ENCODE measurements at regions not wholly inside any gene's neighbourhood (a gene's known extent, or its start where the extent isn't known, plus 50 kb on each side); places are given as distances from the start of the nearest gene placed in this dataset.
"Not testable (repeated sequence)": the region's sequence is repeated elsewhere in the genome, so short reads cannot be mapped to it uniquely, and the experiment has no call there.

DNA sequence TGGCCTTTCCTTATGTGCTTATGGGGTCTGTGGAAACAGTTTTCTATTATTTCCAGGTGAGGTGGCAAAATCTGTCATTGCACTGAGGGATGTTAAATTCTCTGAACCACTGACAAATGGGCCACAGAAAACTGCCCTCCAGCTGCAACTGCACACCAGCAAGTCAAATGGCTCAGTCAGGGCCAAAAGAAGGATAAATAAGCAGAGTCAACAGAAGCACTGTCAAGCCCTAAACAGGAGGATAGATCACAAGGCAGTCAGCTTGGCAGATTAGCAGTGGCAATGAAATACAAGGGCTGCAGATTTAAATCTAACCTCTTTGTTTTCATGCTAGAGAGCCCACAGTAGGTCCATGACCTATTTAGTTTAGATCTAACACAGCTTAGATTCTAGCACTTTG is 435.6 kb downstream of the ETS1 start:
- DNase-seq: no peak

DNA sequence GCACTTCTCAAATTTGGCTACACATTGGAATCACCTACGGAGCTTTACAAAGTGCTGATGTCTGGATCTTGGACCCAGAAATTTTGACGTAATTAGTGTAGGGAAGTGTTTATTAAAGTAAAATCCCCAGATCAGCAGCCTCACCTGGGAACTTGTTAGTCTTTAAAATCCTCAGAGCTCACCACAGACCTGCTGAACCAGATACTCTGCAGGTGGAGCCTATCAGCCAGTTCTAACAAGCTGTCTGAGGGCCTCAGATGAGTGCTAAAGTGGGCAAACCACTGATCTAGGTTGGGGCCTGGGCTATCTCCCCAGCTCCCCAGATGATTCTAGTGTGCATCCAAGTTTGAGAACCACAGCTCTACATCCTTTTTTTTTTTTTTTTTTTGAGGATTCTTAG is 436.0 kb downstream of the ETS1 start:
- no peak for DNase-seq

DNA sequence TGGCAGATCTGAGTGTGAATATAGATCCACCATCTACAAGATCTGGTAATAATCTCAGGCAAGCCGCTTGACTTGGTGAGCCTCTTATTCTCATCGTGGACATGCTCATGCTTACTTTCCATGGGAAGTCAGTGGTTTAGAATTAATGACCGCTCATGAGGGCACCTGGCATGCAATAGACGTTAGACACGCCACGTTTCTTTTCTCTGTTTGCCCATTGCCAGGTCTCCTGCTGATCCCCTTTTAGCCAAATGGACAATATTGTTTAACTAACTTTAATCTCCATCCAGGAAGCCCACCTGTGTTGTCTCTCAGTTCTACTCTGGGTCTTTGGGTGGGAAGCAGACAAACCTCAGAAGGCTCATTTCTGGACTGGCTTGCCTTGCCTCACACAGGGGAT is 439.1 kb downstream of the ETS1 start:
- no peak for DNase-seq

DNA sequence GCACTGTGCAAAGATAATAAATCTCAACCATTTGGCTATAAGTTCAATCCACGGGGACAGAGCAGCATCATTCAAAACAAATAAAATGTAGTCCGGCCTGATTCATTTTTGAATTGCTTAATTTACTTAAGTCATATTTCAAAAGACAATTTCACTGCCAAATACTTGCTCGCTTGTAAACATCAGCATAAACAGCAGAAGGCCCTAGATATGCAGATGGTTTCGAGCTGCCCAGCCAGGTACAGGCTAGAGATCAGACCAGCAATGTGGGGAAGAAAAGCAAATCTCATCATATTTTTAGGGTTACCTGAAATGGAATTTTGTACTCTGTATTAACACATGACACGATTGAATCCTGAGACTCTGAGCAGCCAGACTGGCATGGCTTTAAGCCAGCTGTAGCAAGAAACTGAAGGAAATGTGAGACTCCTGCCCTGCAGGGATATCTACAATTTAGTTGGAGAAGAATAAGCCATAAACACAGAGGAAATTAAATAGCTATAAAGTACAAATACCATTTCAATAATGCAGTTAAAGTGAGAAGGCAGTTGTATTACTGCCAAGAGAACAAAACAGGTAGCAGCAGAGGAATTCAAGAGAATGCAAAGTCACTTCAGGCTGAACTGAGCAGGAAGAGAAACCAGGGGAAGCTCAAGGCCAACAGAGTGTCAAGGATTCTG is 440.3 kb downstream of the ETS1 start:
- DNase-seq: no peak

DNA sequence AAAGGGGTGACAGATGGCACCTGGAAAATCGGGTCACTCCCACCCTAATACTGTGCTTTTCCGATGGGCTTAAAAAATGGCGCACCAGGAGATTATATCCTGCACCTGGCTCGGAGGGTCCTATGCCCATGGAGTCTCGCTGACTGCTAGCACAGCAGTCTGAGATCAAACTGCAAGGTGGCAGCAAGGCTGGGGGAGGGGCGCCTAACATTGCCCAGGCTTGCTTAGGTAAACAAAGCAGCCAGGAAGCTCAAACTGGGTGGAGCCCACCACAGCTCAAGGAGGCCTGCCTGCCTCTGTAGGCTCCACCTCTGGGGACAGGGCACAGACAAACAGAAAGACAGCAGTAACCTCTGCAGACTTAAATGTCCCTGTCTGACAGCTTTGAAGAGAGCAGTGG is 447.1 kb downstream of the ETS1 start:
- not testable (repeated sequence) for DNase-seq

DNA sequence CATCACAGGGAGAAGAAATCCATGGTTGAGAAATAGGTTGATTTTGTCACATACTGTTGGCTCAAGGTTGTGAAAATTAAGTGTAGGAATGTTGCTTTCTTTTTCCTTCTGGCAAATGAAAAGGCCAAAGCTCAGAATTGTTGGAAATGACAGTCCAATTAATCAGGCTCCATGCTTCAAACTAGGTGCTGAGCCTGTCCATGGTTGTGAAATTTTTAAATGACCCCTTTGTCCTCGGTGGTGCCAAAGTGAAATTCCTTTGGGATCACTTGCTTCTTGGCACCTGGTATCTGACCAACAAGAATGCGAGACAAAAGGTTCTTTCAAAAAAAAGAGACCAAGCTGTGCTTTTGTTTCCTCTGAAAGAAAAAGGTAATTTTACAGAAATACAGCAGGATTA is 451.9 kb downstream of the ETS1 start:
- peak; percentile 10 for DNase-seq

DNA sequence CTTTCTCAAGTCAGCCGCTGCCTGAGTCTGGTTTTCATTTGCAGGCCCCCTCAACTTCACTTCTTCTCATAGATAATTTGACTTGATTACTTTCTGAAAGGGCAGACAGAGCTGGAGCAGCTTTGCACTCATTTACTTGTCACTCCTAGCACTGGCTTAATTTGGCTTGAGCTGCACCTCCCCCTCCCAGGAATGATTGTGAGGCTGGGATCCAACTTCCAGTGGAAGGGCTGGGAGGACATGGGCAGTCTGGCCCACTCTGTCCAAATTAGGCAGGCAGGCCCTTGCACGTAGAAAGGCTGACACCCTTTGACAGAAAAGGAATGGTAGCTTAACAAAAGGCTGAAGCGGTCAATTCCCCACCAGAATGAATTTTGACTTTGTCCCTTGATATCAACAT is 453.9 kb downstream of the ETS1 start:
- DNase-seq: no peak

DNA sequence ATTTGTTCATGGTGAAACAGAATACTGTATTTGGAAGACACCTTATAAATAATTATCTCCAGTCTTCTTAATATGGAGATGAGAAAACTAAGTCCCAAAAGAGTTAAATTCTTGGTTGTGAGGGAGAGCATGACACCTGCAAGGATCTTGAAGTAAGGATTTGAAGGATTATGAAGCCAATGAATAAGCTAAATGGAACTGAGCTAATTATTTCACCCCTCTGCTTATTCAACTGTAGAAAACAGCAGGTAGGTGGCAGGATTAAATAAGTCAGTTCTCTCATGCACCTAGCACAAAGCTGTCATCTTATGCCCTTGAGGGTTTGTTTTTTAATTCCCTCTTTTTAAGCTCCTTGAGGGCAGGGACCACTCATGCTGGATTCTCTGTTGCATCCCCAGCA is 457.3 kb downstream of the ETS1 start:
- DNase-seq: no peak

DNA sequence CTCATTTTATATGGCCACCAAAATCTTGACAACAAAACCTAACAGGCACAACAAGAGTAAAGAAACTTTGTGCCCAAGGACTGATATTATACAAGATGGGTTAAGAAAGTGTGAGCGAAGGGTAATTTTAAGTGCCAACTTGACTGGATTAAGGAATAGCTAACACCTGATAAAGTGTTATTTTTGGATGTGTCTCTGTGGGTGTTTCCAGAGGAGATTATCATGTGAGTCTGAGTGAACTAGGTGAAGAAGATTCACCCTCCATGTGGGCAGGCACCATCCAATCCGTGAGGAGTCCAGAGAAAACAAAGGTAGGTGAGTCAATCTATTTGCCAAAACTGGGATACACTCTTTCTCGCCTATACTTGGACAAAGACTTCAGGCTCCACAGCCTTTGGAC is 461.6 kb downstream of the ETS1 start:
- DNase-seq: no peak

DNA sequence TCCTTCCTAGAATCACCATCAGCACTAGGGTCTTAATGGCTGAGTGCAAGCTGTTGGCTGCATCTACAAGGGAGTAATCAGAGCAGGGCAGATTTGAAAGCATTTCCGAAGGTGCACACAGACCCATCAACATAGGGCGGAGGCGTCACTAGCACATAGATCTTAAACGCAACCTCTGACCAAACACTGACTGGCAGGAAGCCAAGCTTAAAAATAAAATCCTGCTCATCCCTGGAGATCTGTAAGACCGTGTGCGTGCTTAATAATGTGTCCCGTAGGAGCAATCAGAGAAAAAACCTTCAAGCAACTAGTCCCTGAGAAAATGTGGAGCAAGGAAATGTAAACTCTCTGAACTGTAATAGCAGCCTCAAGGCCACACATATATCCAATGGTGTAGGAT is 470.5 kb downstream of the ETS1 start:
- peak; percentile 44 for DNase-seq

DNA sequence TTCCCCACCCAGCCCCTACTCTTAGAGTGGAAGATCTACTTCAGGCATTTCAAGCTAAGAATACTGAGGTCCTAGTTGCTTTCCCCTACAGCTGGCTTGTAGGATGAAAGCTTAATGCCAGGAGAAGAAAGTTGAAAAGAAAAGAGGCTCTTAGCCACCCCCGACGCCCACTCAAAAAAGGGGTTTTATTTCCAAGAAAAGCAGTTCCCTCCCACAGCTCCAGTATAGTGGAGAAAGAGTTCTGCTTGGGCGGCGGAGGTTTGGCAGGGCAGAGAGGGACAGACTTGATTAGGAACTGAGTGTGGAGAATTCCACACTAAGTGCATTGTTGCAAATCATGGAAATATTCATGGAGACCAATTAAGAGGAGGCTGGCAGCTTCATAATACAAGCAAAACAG is 470.9 kb downstream of the ETS1 start:
- no peak for DNase-seq

DNA sequence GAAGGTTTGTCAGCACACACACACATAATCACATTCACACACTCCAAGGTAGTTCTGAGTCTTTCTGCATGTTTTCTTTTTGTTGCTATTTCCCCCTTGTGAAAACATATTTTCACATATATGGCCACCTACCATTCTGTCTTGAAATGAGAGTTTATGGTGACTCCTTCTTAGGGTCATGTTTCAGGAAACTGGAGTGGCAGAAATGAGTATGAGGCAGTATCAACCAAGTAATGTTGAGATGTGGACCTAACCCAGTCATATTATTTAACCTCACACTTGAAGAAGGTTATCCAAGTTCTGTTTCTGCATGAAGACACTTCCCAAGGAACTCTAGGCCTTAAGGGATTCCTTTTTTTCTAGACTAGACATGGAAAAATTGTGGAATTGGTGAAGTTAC is 481.4 kb downstream of the ETS1 start:
- no peak for DNase-seq

DNA sequence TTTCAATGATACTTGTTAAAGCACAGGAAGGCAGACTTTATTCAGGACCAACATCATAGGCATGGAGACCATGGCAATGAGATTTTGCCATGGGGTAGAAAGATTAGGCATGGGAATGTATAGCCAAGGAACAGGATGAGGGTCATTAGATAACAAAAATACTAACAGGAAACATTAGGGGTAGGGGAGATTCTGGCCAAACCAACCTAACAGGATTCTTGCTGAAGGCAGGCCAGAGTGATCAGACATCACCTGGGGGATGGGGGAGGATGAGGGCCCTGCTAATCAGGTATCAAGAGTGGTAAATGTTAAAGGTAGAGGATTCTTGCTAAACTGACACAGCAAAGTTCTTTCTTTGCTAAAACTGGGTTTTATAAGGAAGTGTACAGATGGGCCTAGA is 481.8 kb downstream of the ETS1 start:
- no peak for DNase-seq

DNA sequence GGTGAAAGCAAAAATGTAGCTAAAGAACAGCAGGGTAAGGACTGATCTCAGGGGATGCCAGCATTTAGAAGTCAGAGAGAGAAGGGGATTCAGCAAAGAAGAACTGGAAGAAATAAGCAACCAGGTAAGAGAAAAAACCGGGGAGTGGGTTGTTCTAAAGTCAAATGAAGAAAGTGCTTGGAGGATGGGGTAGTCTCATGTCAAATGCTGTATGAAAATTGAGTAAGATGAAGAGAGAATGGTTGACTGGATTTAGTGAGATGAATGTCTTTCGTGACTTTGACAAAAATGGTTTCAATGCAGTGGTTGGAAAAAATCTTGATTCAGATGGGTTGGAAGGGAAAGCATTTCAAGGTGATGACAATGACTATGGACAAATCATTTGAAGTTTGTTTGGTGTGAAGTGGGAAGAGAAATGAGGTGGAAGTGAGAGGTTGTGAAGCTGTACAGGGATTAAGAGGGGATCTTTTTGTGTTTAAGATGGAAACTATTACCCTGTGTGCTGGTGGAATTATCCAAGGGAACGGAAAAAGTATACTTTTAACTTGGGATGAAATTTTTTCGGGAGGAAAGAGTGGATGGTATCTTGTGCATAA is 484.0 kb downstream of the ETS1 start:
- DNase-seq: no peak

DNA sequence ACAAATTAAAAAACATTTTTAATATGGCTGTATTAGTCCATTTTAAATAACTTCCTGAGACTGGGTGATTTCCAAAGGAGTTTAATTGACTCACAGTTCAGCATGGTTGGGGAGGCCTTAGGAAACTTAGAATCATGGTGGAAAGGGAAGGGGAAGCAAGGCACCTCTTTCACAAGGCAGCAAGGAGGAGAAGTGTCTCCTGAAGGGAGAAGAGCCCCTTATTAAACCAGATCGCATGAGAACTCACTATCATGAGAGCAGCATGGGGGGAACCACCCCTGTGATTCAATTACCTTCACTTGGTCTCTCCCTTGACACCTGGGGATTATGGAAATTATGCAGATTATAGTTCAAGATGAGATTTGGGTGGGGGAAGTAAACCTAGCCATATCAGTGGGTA is 488.6 kb downstream of the ETS1 start:
- no peak for DNase-seq

DNA sequence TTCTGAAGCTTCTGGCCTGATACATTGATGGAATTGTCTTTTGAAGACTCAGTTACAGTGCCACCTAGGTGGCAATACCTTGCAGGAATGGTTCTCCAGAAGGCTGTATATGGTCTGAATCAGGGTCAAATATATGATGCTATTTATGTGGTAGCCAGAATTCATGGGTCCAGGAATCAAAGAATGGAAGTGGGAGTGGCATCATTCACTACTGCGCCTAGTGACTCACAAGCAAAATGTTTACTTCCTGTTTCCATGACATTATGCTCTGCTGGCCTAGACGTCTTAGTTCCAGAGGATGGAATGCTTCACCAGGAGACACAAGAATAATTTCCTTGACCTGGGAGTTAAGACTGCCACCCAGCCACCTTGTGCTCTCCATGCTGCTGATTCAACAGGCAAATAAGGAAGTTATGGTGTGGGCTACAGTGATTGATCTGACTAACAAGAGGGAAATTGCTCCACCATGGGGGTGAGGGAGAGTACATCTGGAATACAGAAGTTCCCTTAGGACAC is 491.8 kb downstream of the ETS1 start:
- peak; percentile 82 for DNase-seq

DNA sequence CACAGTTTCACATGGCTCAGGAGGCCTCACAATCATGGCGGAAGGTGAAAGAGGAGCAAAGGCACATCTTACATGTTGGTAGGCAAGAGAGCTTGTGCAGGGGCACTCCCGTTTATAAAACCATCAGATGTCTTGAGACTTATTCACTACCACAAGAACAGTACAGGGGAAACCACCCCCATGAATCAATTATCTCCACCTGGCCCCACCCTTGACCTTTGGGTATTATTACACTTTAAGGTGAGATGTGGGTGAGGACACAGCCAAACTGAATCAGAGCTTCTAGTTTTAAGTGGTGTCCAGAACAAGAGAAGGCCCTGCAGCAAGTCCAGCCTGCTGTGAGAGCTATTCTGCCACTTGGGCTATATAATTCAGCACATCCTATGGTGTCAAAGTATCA is 493.7 kb downstream of the ETS1 start:
- DNase-seq: no peak

DNA sequence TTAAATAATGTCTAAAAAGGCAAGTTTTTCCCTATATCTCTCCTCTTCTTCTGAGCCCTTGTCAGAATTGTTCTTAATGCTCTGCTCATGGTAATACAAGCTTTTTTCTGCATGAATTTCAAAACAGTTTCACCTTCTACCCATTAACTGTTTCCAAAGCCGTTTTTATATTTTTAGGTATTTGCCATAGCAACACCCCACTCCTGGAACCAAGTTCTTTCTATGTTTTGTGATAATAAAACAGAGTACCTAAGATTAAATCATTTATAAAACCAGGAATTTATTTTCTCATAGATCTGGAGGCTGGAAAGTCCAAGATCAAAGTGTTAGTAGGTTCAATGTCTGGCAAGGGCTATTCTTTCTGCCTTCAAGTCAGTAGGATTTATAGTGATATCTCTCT is 497.4 kb downstream of the ETS1 start:
- no peak for DNase-seq

DNA sequence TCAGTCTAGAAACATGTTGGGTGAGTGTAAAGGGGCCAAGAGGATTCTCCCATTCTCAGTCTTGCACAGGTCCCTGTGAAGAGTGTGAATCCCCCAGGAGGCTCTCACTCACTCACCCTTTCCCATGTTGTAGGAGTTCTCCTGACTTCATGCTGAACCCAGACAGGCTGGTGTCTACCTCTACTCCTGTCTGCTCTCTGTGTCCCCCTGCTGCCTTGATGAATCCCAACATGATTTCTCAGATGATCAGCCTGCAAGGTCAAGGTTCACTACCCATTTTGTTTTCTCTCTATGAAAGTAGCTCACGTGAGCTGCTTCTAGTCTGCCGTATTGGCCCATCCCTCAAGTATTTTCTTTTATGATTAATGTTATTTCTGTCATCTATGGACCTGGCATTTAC is 500.6 kb downstream of the ETS1 start:
- DNase-seq: no peak

DNA sequence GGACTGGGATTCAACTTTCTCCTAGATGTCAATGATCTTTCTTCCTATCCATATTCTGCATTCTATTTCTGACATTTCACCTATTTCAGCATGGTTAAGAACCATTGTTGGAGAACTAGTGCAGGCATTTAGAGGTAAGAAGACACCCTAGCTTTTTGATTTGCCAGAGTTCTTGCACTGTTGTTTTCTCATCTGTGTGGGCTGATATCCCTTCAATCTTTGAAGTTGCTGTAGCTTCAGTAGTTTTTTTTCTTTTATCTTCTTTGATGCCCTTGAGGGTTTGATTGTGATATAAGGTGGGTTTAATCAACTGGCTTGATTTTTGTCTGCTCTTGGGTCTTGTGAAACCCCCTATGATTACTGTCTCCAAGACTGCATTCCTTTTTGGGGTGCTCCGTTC is 502.1 kb downstream of the ETS1 start:
- no peak for DNase-seq

DNA sequence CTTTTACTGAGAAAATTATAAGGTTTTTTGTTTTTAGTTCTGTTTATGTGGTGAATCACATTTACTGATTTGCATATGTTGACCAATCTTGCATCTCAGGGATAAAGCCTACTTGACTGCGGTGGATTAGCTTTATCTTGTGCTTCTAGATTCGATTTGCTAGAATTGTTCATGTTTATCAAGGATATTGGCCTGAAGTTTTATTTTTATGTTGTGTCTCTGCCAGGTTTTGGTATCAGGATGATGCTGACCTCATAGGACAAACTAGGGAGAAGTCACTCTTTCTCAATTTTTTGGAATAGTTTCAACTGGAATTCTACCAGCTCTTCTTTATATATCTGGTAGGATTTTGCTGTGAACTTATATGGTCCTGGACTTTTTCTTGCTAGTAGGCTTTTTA is 504.8 kb downstream of the ETS1 start:
- no peak for DNase-seq

DNA sequence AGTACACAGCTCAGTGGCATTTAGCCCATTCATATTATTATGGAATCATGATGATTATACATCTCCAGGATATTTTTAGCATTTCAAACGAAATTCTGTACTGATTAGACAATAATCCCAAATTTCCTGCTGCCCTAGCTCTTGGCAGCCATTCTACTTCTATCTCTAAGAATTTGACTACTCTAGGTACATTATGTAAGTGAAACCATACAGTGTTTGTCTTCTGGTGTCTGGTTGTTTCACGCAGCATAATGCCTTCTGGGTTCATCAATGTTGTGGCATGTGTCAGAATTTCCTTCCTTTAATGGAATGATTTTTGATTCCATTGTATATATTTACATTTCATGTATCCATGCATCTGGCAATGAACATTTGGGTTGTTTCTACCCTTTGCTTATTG is 517.7 kb downstream of the ETS1 start:
- DNase-seq: peak; percentile 30

DNA sequence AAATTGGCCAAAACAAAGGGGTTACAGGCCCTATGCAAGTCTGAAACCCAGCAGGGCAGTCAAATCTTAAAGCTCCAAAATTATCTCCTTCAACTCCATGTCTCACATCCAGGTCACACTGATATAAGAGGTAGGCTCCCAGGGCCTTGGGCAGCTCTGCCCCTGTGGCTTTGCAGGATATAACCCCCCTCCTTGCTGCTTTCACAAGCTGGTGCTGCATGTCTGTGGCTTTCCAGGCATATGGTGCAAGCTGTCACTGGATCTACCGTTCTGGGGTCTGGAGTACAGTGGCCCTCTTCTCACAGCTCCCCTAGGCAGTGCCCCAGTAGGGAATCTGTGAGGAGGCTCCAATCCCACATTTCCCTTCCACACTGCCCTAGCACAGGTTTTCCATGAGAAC is 519.6 kb downstream of the ETS1 start:
- DNase-seq: no peak

DNA sequence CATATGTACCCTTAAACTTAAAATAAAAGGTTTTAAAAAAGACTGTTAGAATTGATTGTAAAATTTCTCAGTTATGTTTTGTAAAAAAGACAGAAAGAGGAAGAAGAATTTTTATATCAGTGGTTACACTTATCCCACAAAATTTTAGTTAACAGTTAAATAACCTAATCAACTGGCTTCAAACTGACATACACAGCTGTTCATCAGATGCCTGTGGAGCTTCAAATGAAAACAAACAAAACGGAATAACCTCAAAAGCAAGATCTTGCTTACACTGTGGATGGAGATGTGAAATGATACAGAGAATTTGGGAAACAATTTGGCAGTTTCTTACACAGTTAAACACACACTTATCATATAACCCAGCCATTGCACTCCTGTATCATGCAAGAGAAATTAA is 521.0 kb downstream of the ETS1 start:
- DNase-seq: no peak

DNA sequence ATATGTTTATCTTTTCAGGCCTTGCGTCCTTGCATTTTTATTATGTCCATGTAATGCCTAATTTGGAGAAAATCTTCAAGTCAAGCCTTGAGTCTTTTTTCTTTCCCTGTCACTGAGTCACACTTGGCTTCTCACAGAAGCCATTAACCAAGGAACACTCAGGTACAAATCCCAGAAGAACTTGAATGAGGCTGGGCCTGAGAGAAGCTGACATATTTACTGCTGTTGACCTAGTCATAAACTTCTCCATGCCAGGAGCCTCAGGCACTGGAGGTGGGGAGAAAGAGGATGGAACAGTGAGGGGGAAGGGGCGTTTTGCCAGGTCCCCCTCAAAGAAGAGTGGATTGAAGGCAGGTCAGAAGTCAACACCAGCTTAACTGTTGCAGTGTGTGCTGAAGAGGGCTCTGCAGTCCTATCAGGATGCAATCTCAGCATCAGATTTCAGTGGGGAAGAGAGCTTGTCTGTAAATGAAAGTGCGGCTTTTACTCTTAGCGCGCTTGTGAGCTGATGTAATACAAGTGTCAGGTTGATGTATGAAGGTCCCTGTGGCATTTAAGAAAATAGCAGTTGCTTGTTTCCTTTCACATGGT is 526.0 kb downstream of the ETS1 start:
- peak; percentile 75 for DNase-seq
